ENCODE measurements at regions not wholly inside any gene's neighbourhood (a gene's known extent, or its start where the extent isn't known, plus 50 kb on each side); places are given as distances from the start of the nearest gene placed in this dataset.
A peak's percentile ranks its signal among the peaks of the same experiment; 100 is the strongest.

DNA sequence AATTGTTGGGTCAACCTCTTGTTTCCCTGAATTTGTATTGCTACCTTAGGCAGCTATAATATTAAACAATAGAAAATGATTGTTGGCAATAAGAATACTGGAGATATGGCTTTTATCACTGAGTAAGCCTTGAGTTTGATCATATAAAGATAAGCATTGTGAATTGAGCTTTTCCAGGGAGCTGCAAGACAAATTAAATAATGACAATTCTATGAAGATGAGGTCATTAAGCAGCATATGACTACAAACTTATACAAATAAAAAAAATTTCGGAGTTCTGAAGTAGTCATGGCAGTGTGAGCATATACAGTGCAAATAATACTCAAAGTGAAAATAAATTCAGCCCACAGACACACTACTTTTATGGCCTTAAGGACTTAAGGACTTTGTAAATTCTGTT, 161.1 kb upstream of the ANO5 start:
- intact Hi-C loops (cut with DNase I), result no loop called here
- H3K4me3 ChIP-seq, result no peak overlapping the region
- 29 to 31% methylated on average over 1 of the region's 1 CpG for WGBS, 2 donors

GRCh38 chr11:22037505-22037904, 155.4 kb upstream of the ANO5 start:
- no peaks in the 10 kb centered on the region for H3K9me3 ChIP-seq
- no peak overlapping the region for H3K27ac ChIP-seq
- H3K27me3 ChIP-seq, result no peaks in the 10 kb centered on the region
- intact Hi-C loops (cut with DNase I), result no loop called here
- no peaks in the 10 kb centered on the region for H3K36me3 ChIP-seq (replicated peaks in 1 of 2; ENCODE audit: insufficient read depth in 1 of 2, low read depth in 2 of 2)
- H3K4me1 ChIP-seq, result peaks cover 6% of the 10 kb centered on the region
- TF ChIP-seq, protein P1, sequence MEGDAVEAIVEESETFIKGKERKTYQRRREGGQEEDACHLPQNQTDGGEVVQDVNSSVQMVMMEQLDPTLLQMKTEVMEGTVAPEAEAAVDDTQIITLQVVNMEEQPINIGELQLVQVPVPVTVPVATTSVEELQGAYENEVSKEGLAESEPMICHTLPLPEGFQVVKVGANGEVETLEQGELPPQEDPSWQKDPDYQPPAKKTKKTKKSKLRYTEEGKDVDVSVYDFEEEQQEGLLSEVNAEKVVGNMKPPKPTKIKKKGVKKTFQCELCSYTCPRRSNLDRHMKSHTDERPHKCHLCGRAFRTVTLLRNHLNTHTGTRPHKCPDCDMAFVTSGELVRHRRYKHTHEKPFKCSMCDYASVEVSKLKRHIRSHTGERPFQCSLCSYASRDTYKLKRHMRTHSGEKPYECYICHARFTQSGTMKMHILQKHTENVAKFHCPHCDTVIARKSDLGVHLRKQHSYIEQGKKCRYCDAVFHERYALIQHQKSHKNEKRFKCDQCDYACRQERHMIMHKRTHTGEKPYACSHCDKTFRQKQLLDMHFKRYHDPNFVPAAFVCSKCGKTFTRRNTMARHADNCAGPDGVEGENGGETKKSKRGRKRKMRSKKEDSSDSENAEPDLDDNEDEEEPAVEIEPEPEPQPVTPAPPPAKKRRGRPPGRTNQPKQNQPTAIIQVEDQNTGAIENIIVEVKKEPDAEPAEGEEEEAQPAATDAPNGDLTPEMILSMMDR (IDR thresholded peaks at IDR 0.05), result no peak
- TF ChIP-seq POLR2A (IDR thresholded peaks at IDR 0.05), result no peak
- ATAC-seq (no peak), DNase-seq (no peak)
- H3K4me3 ChIP-seq, result no peak overlapping the region
- WGBS, 2 donors, result 75 to 84% methylated on average over 9 of the region's 9 CpGs

More for the DNA sequence above, 161.1 kb upstream of the ANO5 start:
- no peak overlapping the region for H3K27ac ChIP-seq
- H3K9me3 ChIP-seq, result no peaks in the 10 kb centered on the region
- ATAC-seq (no peak), DNase-seq (no peak)
- H3K4me1 ChIP-seq, result no peaks in the 10 kb centered on the region
- H3K27me3 ChIP-seq, result no peaks in the 10 kb centered on the region
- TF ChIP-seq, protein P1 (IDR thresholded peaks at IDR 0.05), result no peak
- no peak for TF ChIP-seq POLR2A (IDR thresholded peaks at IDR 0.05)
- no peaks in the 10 kb centered on the region for H3K36me3 ChIP-seq (replicated peaks in 1 of 2; ENCODE audit: insufficient read depth in 1 of 2, low read depth in 2 of 2)

GRCh38 chr11:22041039-22041438, 151.8 kb upstream of the ANO5 start:
- no peaks in the 10 kb centered on the region for H3K9me3 ChIP-seq
- no peaks in the 10 kb centered on the region for H3K27me3 ChIP-seq
- TF ChIP-seq, protein P1 (IDR thresholded peaks at IDR 0.05), result no peak
- no peak for TF ChIP-seq POLR2A (IDR thresholded peaks at IDR 0.05)
- H3K4me1 ChIP-seq, result peaks cover 6% of the 10 kb centered on the region
- no peak overlapping the region for H3K4me3 ChIP-seq
- intact Hi-C loops (cut with DNase I), result no loop called here
- no peak overlapping the region for H3K27ac ChIP-seq
- no peak for ATAC-seq
- 67 to 73% methylated on average over 2 of the region's 2 CpGs for WGBS, 2 donors
- no peak for DNase-seq
- no peaks in the 10 kb centered on the region for H3K36me3 ChIP-seq (replicated peaks in 1 of 2; ENCODE audit: insufficient read depth in 1 of 2, low read depth in 2 of 2)

GRCh38 chr11:22042081-22042480, 150.8 kb upstream of the ANO5 start:
- no peak overlapping the region for H3K4me3 ChIP-seq
- no peak for TF ChIP-seq POLR2A (IDR thresholded peaks at IDR 0.05)
- TF ChIP-seq, protein P1 (IDR thresholded peaks at IDR 0.05), result no peak
- intact Hi-C loops (cut with DNase I), result no loop called here
- ATAC-seq, result peak; percentile 71
- H3K27me3 ChIP-seq, result no peaks in the 10 kb centered on the region
- no peaks in the 10 kb centered on the region for H3K9me3 ChIP-seq
- H3K4me1 ChIP-seq, result peaks cover 6% of the 10 kb centered on the region
- no peak overlapping the region for H3K27ac ChIP-seq
- WGBS, 2 donors, result 35 to 39% methylated on average over 1 of the region's 1 CpG
- no peaks in the 10 kb centered on the region for H3K36me3 ChIP-seq (replicated peaks in 1 of 2; ENCODE audit: insufficient read depth in 1 of 2, low read depth in 2 of 2)
- DNase-seq, result peak in 2 of 4 donors; percentile 13 to 36

- H3K4me3 ChIP-seq, result no peak overlapping the region
- no peaks in the 10 kb centered on the region for H3K36me3 ChIP-seq (replicated peaks in 1 of 2; ENCODE audit: insufficient read depth in 1 of 2, low read depth in 2 of 2)
- DNase-seq, result no peak
- TF ChIP-seq, protein P1 (IDR thresholded peaks at IDR 0.05), result no peak
- TF ChIP-seq POLR2A (IDR thresholded peaks at IDR 0.05), result no peak
- ATAC-seq, result no peak
- no peaks in the 10 kb centered on the region for H3K9me3 ChIP-seq
- no peaks in the 10 kb centered on the region for H3K27me3 ChIP-seq
- H3K4me1 ChIP-seq, result peaks cover 6% of the 10 kb centered on the region
- no peak overlapping the region for H3K27ac ChIP-seq
- 85 to 97% methylated on average over 4 of the region's 4 CpGs for WGBS, 2 donors
- intact Hi-C loops (cut with DNase I), result no loop called here
These were observed 148.8 kb upstream of the ANO5 start for GRCh38 chr11:22044126-22044525.

All from body of pancreas (tissue), 4 donors.